NCI-H1048 (cell line): ENCODE measurements at regions not wholly inside any gene's neighbourhood (a gene's known extent, or its start where the extent isn't known, plus 50 kb on each side); places are given as distances from the start of the nearest gene placed in this dataset.
A peak's percentile ranks its signal among the peaks of the same experiment; 100 is the strongest.

Experiments used
- DNase-seq: peaks from one replicate; lab custom pipeline; 2025; lab: John Stamatoyannopoulos, UW

DNA sequence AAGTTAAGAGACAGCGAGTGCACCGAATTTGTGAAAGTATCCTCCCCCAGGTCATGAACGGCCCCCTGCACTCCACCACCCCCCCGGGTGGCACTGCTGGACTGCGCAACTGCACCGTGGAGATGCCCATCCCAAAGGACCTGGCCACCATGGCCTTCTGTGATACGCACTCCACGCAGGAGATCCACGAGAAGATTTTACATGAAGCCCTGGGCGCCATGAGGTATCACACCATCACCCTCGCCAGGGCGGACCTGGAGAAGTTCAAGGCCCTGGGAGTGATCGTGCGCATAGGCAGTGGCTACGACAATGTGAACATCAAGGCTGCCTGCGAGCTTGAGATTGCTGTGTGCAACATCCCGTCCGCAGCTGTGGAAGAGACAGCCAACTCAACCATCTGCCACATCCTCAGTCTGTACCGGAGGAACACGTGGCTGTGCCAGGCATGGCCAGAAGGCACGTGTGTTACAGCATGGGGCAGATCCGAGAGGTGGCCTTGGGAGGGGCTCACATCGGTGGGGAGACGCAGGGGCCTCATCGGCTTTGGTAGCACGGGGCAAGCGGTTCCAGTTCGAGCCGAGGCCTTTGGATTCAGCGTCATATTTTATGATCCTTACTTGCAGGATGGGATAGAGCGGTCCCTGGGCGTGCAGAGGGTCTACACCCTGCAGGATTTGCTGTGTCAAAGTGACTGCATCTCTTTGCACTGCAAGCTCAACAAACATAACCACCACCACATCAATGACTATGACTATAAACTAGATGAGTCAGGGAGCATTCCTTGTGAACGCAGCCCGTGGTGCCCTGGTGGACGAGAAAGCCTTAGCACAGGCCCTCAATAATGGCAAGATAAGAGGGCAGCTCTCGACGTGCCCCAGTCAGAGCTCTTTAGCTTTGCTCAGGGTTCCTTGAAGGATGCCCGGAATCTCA is 290.8 kb upstream of the MC4R start:
- DNase-seq: no peak

DNA sequence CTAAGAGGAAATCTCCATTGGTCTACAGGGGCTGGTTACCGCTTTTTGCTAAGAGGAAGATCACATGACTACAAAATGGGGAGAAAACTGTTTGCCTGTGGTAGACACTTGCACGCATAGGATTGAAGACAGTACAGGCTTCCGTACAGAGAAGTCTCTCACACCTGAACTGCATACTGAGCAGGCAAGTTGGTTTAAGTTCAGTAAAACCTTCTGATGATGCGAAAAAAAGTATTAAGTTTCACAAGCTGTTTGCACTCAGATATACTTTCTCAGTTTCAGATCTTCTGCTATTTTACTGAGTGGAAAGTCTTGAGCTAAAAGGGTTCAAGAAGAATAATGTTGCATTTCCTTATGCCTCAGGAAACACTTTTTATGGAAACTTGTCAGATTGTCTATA is 292.2 kb upstream of the MC4R start:
- no peak for DNase-seq

DNA sequence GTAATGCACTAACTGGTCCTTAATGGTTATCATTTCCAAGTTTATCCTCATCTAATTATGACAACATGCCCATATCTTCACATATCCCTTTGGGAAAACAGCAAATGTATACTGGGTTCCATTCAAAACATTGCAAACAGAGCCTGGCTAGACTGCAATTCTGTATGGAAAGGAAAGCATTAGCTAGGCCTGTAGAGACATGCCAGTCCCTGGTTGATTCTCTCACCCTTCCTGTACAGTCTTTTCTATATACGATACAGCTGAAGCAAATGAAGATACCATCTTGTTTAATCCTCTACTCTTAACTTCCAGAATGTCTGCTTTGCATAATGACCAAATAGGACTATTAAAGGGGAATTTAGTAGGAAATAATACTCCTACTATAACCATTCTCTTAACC is 294.4 kb upstream of the MC4R start:
- peak; percentile 38 for DNase-seq

DNA sequence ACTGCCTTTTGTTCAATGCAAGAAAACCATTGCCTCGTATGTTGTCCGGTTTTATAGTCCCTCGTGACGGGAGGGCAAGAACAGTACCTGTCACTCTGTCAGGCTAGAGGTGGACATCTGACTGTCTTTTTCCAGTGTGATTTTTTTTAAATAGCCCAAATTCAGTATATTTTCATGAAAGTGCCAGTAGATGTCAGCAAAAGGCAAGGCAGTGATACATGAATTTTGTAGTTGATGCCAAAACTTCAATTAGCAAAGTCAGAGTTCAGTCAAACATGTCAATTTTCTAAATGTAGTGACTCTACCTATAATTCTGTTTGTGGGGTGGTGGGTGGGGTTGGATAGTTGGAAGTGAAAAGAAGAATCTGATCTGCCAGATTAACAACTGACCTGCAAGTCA is 296.0 kb upstream of the MC4R start:
- no peak for DNase-seq

DNA sequence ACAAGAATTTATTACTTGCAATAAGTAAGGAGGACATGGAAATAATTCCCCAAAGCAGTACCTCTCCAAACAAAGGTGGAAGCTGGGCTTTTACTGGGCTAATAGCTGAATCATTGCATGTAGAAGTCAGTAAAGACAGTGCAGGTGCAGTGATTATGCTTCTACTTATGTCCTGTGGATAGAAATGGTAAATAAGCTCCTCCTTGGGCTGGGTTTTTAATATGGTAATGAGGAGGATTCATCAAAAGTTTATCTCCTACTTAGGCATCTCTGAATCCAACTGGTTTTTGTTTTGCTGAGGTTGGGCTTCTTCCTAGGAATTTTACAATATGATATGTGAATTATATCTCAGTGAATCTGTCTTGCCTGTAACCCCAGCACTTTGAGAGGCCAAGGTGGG is 297.4 kb upstream of the MC4R start:
- no peak for DNase-seq

DNA sequence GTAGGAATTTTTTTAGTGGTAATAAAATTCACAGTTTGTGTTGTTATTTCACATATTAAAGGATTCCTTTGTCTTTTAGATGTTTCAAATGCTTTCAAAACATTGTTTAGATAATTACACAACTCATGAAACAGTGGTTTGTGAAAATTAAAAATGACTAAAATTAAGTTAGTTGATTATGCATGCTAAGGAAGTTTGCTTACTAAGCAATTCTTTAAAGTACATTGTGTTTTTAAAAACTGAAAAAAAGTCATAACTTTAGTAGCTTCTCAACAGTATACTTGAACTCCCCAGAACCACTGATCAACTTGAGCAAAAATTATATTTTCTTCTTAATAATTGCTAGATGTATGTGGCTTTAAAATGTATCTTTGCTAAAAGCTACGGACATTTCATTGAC is 298.4 kb upstream of the MC4R start:
- no peak for DNase-seq

DNA sequence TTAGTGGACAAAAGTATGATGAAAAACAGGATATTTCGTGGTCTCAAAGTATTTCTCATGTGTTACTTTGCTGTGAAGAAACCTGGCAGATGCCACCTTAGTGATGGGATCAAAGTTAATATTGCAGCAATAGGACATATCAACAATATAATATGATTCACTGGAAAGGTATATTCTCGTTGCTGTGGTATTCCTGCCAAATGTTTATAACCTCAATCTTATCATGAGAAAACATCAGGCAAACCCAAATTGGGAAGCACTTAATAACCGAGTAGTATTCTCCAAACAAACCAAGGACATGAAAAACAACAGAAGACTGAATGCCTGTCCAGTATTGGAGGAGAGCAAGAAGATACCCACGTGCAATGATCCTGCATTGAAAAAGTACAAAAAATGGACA is 302.6 kb upstream of the MC4R start:
- DNase-seq: no peak

DNA sequence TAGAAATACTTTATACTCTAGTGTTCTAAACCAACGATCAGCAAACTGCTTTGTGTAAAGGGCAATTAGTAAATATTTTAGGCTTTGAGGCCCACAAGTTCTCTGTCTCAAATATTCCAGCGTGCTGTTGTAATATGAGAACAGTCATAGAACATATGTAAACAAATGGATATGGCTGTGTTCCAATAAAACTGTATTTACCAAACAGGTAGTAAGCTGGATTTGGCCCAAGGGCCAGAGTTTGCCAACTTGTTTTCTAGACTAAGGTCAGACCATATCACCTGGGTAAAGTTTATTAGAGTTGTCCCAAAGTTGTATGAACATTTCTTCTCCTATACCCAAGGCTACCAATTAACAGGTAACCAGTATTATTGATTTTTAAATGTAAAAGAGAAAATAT is 303.2 kb upstream of the MC4R start:
- peak; percentile 5 for DNase-seq

DNA sequence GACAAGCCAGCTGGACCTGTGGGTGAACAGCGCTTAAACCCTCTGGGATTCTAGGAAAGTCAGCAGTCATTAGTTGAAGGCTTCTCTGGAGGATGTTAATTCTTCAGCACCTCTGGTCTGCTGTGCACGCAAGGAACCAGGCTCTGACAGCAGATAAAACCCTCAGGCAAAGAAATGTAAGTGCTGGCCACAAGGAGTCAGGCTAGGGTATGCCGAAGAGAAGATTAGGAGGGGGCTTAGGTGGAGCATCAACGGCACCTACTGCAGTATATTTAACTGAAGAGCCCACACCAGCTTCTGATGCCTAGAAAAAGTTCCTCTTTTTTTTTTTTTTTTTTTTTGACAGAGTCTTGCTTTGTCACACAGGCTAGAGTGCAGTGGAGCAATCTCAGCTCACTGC is 304.2 kb upstream of the MC4R start:
- DNase-seq: no peak

DNA sequence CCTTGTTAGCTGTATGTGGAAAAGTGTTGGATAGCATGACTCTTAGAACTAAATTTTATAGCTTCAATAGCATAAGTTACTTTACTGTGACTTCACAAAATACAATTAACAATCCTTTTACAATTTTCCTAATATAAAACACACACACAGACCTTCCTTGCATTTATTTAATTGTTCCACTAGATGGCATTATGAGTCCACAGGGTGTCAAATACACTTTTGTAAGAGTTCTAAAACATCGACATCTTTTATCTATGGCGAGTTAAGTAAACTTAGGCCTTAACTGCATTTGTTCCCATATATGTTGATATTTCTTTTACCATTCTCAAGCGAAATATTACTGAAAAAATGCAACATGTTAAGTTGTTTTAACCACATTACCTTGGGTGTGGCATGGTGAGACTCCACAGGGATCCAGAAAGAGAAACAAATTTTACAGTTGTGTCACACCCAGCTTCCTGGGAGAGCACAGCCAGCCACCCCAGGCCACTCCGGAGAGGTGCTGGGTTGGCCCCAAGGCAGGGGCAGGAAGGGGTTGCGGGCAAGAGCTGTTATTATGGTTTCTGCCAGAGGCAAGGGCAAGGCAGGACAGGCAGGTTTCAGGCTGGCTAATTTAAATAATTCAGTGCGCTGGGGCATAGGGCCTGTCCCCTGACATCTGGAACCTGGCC is 312.4 kb upstream of the MC4R start:
- DNase-seq: no peak

DNA sequence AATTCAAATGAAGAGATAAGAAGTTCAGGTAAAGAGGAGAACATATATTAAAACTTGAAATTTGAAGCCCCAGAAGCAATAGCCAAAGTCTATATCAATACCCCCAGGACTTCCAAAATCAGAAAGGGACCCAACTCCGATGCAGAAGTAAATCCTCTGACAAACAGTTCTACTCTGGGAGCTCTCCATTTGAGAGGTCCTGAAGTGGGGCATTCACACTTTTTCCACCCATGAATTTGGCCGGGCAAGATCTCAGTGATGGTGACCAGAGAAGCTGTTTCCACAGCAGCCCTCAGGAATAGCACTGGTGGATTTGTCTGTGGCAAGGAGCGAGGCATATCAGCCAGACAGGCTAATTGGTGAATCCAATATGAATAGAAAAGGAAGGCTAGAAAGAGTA is 313.6 kb upstream of the MC4R start:
- no peak for DNase-seq

DNA sequence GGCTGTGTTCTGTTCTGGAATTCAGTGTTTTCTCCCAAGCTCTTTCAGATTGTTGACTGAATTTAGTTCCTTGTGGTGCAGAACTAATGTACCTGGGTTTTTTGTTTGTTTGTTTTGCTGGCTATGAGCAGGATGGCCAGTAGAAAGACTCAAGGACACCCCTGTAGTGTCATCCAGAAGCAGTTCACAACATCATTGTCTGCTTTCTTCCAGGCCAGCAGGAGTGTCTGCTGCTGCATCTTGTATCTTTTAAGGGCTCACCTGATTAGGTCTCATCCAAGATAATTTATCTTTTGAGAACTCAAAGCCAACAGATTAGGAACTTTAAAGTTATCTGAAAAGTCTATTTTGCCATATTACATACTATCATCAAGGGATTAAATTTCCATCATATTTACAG is 318.5 kb upstream of the MC4R start:
- DNase-seq: no peak

DNA sequence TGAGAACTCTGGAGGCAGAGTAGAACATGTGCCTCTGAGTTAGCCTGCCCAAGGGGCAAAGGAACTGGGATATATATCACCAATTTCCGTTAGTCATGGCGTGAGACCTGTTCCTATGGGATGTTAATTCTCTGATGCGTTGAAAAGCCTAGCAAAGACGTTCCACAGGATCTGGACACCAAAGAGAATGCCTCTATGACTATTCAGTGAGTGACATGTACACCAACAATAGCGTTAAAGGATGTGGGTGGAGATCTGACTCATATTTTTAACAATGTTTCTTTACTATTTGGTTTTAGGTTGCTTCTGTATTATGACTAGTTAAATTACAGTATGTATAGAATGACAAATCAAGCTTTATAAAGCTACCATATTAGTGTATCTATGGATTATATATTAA is 320.9 kb upstream of the MC4R start:
- DNase-seq: no peak

DNA sequence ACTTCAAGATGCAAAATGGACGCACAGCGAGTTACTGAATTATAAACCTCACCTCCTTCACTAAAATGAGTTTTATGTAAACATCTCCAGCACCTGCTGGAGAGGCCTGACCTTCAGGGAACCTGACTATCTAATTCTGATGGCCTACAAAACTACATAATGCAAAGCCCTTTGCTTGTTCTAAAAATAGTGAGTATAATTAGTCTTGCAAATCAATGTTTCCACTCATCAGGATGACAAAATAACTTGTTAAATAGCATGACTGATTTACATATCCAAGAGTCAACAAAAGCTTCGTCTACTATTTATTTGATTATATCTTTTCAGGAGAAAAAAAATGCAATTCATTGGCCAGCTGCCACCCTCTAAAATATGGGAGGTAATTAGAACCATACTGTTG is 326.3 kb upstream of the MC4R start:
- peak; percentile 13 for DNase-seq

DNA sequence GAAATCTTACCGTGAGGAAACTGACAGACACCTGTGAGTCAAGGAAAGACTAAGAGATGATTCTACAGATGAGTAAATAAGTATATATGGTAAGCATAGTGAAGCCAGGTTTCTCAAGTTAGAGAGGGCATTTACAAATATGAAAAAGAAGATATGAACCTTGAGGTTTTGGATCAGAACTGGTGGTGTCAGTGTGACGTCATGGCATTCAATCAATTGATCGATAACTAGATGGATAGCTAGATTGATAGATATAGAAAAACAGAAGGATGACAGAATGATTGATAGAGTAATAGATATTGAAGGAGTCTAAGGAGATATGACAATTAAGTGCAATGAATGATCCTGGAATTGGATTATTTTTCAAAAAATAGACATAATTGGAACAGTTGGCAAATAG is 350.2 kb upstream of the MC4R start:
- no peak for DNase-seq

DNA sequence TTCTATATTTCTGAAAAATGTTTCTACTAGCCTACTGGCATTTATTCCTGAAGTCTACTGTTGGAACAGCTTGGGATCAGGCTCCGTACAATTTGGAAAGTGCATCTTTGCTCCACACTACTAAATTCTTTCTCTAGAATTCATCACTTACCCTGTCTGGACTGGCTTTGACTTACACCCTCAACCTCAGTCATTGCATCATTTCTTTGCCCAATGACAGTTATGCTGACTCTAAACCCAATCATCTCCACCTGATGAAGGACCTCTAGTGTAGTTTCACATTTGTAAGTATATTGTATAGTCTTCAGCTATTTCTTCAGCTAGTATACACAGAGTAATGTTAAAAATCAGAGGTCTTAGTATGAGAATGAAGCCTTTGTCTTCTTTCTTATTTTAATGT is 359.6 kb upstream of the MC4R start:
- no peak for DNase-seq

DNA sequence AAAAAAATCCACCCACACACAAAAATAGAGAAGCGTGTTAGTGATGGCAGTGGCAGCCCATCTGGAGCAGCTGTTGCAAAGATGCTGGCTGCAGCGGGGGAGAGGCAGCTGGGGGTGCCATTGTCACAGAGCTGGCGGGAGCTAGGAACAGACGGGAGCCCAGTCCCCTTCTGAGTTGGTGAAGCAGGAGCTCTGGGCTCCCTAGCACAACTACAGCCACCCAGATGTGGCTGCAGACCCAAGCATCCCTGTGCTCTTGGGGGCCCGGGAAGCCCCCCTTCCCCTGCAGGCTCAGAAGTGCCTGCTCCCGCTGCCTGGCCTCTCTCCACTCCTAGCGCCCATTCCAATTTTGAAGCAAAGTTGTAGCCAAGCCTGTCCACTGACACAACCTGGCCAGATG is 366.6 kb upstream of the MC4R start:
- DNase-seq: no peak

DNA sequence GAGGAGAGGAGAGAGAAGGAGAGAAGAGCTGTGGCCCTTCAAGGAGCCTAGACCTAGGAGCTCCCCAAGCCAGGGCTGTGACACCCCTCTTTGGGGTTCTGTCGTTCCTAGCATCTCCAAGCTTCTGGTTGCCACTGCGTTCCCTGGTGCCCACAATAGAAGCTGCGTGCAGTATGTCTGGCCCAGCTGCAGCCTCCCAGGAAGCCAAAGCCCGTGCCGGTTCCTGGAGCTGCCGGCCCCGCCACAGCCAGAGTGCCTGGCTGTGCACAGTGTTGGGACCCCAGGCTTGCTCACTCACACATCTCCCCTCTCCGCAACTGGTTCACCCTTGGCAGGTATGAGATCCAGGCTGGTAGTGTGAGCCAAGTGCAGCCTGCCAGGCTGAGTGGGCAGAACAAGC is 367.7 kb upstream of the MC4R start:
- no peak for DNase-seq

DNA sequence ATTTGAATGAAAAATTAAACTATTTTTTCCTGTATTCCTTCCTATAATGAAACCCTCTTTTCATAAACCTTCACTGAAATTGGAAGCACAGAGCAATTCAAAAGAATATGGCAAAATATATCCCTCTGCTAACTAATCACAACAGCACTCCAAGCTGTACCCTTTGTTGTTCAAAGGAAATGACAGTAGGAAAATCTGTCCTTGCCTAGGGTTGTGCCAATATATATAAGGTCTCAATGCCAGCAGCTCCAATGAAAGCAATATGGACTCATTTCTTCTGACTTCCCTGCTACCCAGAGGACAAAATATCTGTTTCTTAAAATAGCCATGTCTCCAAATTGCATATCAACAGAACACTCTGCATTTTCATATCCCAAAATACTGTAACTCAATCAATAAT is 373.9 kb upstream of the MC4R start:
- DNase-seq: no peak

DNA sequence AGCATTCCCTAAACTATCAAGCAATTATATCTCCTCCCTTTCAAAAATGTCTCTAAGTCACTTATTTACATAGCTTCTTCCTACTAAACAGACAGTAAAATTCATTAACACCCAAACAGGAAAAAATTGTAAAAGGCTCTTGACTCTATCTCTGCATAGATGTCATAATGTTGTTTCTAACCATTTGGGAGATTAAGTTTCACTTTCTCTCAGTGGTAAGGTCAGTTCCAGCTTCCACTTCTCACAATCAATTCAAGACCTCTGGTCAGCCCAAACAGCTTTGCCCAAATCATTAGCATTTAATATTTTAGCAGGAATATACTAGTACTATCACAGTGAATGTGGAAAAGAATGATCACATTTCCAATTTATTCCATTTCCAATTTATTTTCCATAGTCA is 374.3 kb upstream of the MC4R start:
- no peak for DNase-seq

DNA sequence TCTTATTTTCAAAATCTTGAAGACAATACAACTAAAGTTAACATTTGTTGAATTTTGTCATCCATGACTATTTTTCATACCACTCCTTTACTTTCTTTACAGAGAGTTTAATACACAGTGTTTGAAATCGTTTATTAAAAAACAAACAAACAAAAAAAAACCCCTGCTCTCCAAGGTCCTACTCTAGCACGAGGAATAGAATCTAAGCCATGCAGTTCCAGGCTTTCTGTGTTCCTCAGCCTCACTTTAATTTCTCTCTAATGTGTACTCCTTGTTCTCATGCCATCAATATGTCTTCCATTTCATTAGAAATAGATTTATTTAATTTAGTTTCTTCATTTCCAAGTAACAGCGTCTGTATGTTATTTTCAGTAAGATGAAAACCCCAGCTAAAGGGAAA is 381.2 kb upstream of the MC4R start:
- no peak for DNase-seq

DNA sequence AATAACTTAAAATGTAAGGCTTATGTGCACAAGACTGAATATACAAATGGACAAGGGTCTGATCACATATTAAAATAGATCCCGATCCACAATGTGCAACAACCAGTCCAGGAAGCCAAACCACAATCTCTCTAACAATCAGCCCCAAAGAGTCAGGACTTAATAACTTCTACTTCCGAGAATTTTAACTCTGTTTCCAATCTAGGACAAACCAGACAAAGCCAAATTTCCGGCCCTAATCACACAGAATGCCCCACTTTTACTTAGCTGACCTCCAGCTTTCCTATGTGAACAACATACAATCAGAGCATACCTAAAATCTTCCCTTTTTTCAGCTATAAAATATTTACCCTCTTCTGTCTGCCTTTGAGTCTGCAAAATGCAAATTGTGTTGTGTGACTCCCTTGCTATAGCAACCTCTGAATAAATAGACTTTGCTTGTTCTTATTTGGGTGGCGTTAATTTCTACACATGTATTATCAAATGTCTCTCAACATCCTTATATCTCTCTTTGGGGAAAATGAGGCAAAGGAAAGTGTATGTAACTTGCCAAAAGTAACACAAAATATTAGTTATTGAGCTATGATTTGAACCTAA is 381.9 kb upstream of the MC4R start:
- no peak for DNase-seq

DNA sequence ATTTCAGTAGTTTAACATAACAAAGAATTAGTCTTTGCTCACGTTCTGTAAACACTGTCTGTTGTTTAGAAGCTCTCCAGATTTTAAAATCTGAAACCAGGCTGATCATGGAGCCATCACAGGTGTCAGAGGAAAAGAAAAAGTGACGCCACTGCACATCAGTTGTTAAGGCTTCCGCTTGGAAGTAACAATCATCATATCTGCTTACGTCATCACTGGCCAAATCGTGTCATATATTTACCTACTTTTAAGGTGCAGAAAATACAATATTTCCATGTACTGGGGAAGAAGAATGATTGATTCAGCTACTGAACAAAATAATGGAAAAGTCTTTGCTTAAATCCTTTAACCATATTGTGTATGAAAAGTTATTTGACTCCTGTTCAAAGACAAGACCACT is 382.6 kb upstream of the MC4R start:
- no peak for DNase-seq
